ENCODE measurements at regions not wholly inside any gene's neighbourhood (a gene's known extent, or its start where the extent isn't known, plus 50 kb on each side); places are given as distances from the start of the nearest gene placed in this dataset.

DNA sequence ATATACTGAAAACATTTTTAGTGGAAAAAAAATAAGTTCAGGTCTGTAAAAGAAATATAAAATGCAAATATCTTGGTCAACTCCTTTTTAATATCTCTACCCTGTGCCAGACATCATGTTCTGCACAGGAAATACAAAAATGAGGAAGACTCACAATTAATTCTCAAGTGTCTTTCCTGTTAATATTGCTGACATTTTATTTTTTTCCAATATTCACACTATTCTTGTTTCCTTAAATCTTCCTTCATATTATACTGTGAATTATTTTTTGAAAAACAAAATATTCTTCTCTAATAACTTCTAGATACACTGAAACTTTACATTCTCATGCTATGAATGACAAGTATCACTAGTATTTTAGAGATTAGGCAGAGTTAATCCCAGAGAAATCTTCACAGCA lies 334.7 kb upstream of the FTMT start:
- H3K4me3 ChIP-seq (ENCODE audit: low read depth, poor library complexity, severe bottlenecking), result no peak overlapping the region
- TF ChIP-seq POLR2A (IDR thresholded peaks at IDR 0.05), result no peak
- TF ChIP-seq, protein P1, sequence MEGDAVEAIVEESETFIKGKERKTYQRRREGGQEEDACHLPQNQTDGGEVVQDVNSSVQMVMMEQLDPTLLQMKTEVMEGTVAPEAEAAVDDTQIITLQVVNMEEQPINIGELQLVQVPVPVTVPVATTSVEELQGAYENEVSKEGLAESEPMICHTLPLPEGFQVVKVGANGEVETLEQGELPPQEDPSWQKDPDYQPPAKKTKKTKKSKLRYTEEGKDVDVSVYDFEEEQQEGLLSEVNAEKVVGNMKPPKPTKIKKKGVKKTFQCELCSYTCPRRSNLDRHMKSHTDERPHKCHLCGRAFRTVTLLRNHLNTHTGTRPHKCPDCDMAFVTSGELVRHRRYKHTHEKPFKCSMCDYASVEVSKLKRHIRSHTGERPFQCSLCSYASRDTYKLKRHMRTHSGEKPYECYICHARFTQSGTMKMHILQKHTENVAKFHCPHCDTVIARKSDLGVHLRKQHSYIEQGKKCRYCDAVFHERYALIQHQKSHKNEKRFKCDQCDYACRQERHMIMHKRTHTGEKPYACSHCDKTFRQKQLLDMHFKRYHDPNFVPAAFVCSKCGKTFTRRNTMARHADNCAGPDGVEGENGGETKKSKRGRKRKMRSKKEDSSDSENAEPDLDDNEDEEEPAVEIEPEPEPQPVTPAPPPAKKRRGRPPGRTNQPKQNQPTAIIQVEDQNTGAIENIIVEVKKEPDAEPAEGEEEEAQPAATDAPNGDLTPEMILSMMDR (IDR thresholded peaks at IDR 0.05), result no peak
- intact Hi-C loops (cut with DNase I; ENCODE audit: low total_unique reads), result no loop called here
- no peak for DNase-seq (ENCODE audit: low spot score in 2 of 2)

DNA sequence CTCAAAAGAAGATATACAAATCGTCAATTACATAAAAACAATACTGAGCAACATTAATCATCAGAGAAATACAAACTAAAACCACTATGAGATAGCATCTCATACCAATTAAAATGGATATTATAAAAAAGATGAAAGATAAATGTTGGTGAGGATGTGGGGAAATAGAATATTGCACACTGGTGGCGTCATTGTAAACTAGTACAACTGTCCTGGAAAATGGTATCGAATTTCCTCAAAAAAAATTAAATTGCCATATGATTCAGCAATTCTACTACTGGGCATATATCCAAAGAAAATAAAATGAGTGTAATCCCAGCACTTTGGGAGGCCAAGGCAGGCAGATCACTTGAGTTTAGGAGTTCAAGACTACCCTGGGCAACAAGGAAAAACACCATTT lies 326.0 kb upstream of the FTMT start:
- 85 to 94% methylated on average over 3 of the region's 3 CpGs for WGBS, 2 donors
- H3K4me3 ChIP-seq (ENCODE audit: low read depth, poor library complexity, severe bottlenecking), result no peak overlapping the region
- TF ChIP-seq POLR2A (IDR thresholded peaks at IDR 0.05), result no peak
- TF ChIP-seq, protein P1 (IDR thresholded peaks at IDR 0.05), result no peak
- intact Hi-C loops (cut with DNase I; ENCODE audit: low total_unique reads), result no loop called here
- DNase-seq (ENCODE audit: low spot score in 2 of 2), result no peak

DNA sequence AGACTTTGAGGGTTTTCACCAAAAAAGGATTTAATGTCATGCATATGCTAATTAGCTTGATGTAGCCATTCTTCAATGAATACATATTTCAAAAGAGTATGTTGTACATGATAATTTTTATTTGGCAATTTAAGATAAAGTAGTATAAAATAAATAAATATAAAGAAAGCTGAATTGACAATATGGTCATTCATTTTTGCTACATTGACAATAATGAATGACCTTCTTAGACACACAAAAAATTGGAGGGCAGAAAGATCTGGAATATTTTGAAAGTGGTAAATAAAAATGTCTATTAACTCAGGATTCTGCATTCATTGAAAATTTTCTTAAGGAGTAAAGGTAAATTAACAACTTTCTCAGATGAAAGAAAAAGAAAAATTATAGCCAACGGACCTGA lies 324.8 kb upstream of the FTMT start:
- H3K4me3 ChIP-seq (ENCODE audit: low read depth, poor library complexity, severe bottlenecking), result no peak overlapping the region
- DNase-seq (ENCODE audit: low spot score in 2 of 2), result no peak
- intact Hi-C loops (cut with DNase I; ENCODE audit: low total_unique reads), result no loop called here
- TF ChIP-seq, protein P1 (IDR thresholded peaks at IDR 0.05), result no peak
- no peak for TF ChIP-seq POLR2A (IDR thresholded peaks at IDR 0.05)
- WGBS, 2 donors, result 84 to 88% methylated on average over 1 of the region's 1 CpG

DNA sequence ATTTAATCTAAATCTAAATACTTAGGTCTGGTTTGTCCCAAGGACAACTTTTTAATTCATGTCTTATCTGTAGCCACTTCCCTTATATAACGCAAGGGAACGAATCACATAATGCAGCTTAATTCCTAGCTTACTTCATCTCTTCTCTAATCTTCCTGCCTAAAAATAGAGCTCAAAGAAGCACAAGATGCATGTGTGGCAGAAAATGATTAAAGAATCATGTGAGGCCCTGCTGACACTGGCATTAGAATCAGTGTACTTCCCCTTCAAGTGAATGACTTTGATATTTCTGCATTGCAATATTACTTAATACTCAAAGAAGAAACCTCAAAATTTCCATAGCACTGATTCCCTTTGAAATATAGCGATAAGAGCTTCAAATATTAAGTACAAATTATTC lies 317.9 kb upstream of the FTMT start:
- WGBS, 2 donors, result 67 to 71% methylated on average over 3 of the region's 3 CpGs
- H3K4me3 ChIP-seq (ENCODE audit: low read depth, poor library complexity, severe bottlenecking), result no peak overlapping the region
- TF ChIP-seq POLR2A (IDR thresholded peaks at IDR 0.05), result no peak
- TF ChIP-seq, protein P1 (IDR thresholded peaks at IDR 0.05), result no peak
- intact Hi-C loops (cut with DNase I; ENCODE audit: low total_unique reads), result no loop called here
- peak in 1 of 2 donors; percentile 21 for DNase-seq (ENCODE audit: low spot score in 2 of 2)

DNA sequence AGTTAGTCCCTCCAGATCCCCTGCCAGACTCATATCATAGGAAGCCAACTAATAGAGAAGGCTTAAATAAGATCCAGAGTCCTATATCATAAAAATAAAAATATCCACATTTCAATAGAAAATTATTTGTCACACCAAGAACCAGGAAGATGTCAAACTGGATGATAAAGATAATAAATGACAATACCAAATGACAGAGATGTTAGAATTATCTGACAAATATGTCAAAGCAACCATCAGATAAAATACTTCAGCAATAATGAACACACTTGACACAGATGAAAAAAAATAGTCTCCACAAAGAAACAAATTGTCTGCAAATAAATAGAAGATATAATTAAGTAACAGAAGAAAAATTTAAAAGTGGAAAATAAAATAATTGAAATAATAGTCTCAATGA lies 300.7 kb upstream of the FTMT start:
- intact Hi-C loops (cut with DNase I; ENCODE audit: low total_unique reads), result no loop called here
- DNase-seq (ENCODE audit: low spot score in 2 of 2), result no peak
- TF ChIP-seq, protein P1 (IDR thresholded peaks at IDR 0.05), result no peak
- no peak for TF ChIP-seq POLR2A (IDR thresholded peaks at IDR 0.05)
- no peak overlapping the region for H3K4me3 ChIP-seq (ENCODE audit: low read depth, poor library complexity, severe bottlenecking)

DNA sequence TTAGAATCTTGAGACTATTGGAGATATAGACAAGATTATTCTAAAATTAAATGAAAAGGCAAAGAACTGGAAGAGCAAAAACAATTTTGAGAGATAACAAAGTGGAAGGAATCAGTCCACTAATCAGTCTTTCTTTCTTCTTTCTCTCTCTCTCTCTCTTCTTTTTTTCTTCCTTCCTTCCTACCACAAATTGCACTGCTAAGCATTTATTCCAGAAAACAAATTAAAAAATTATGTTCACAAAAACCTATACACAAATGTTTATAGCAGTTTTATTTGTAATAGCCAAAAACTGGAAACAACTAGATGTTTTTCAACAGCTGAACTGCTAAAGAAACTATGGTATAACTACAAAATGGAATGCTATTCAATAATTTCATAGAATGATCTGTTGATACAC lies 291.9 kb upstream of the FTMT start:
- no peak for TF ChIP-seq POLR2A (IDR thresholded peaks at IDR 0.05)
- TF ChIP-seq, protein P1 (IDR thresholded peaks at IDR 0.05), result no peak
- no peak for DNase-seq (ENCODE audit: low spot score in 2 of 2)
- intact Hi-C loops (cut with DNase I; ENCODE audit: low total_unique reads), result no loop called here
- no peak overlapping the region for H3K4me3 ChIP-seq (ENCODE audit: low read depth, poor library complexity, severe bottlenecking)

All from lower leg skin (tissue), 4 donors.